PC-9 (cell line): ENCODE measurements at regions not wholly inside any gene's neighbourhood (a gene's known extent, or its start where the extent isn't known, plus 50 kb on each side); places are given as distances from the start of the nearest gene placed in this dataset.

ENCODE experiments used
- BruUV-seq: library from RNA; stranded (reverse); fragments of 400-500 nt; replicated peaks from 2 replicates; lab custom pipeline; 2021; lab: Mats Ljungman, UMichigan
- CTCF ChIA-PET: fragments of 300-600 bp; sonication (Branson Sonifier 250); formaldehyde crosslinking; loops from one replicate; lab custom pipeline; 2022; ENCODE audit warnings: antibody characterized with exemption; lab: Charles Lee
- POLR2A ChIA-PET: fragments of 300-600 bp; sonication (Branson Sonifier 250); formaldehyde crosslinking; loops from one replicate; lab custom pipeline; 2022; ENCODE audit warnings: antibody characterized with exemption; ENCODE audit not compliant: unreplicated experiment; lab: Charles Lee
- DNase-seq, 2 experiments: peaks; one replicate each; pipeline versions ENCODE4 v3.0.0 to v3.0.0-alpha.2; 2015 to 2022; ENCODE audit warnings: mixed read lengths in 1 of 2
- H2AFZ ChIP-seq: fragments of 200-600 bp; sonication (generic); 2 replicates; pipeline ENCODE4 v1.8.1; 2017; ENCODE audit warnings: antibody characterized with exemption
- H3F3A ChIP-seq: fragments of 200-600 bp; sonication (generic); 2 replicates; pipeline ENCODE4 v1.8.1; 2017; ENCODE audit warnings: antibody characterized with exemption, mild to moderate bottlenecking, low read depth; ENCODE audit not compliant: insufficient read depth
- H3K27ac ChIP-seq: fragments of 200-600 bp; sonication (generic); 2 replicates; pipeline ENCODE4 v1.6.1; 2016; ENCODE audit warnings: mixed run types
- H3K27me3 ChIP-seq: fragments of 200-600 bp; sonication (generic); 2 replicates; pipeline ENCODE4 v1.6.1; 2016; ENCODE audit warnings: low read depth, mixed run types; ENCODE audit not compliant: insufficient read depth
- H3K36me3 ChIP-seq: fragments of 200-600 bp; sonication (generic); 2 replicates; pipeline ENCODE4 v1.6.1; 2016; ENCODE audit warnings: low read depth, mixed run types
- H3K4me1 ChIP-seq: fragments of 200-600 bp; sonication (generic); replicated peaks from 2 replicates; pipeline ENCODE4 v1.6.1; 2016; ENCODE audit warnings: mixed run types; ENCODE audit not compliant: insufficient read depth
- H3K4me2 ChIP-seq: fragments of 200-600 bp; sonication (generic); 2 replicates; pipeline ENCODE4 v1.6.1; 2017; ENCODE audit warnings: mixed run types
- H3K4me3 ChIP-seq: fragments of 200-600 bp; sonication (generic); 2 replicates; pipeline ENCODE4 v1.6.1; 2016; ENCODE audit warnings: mixed run types
- H3K79me2 ChIP-seq: fragments of 200-600 bp; sonication (generic); 2 replicates; pipeline ENCODE4 v1.6.1; 2017; ENCODE audit warnings: low read depth, mixed run types
- H3K9me2 ChIP-seq: fragments of 200-600 bp; sonication (generic); 2 replicates; pipeline ENCODE4 v1.8.1; 2017; ENCODE audit warnings: mild to moderate bottlenecking; ENCODE audit not compliant: insufficient read depth
- H3K9me3 ChIP-seq: fragments of 200-600 bp; sonication (generic); 2 replicates; pipeline ENCODE4 v1.8.1; 2016; ENCODE audit warnings: low read depth; ENCODE audit not compliant: insufficient read depth
- H4K20me1 ChIP-seq: fragments of 200-600 bp; sonication (generic); 2 replicates; pipeline ENCODE4 v1.8.1; 2017; ENCODE audit not compliant: insufficient read depth
- CTCF ChIP-seq: fragments of 200-600 bp; sonication (generic); conservative IDR thresholded peaks from 2 replicates; pipeline ENCODE4 v1.6.1; 2017; ENCODE audit warnings: mixed run types, antibody characterized with exemption, mild to moderate bottlenecking, moderate library complexity
- EZH2 ChIP-seq: fragments of 200-600 bp; sonication (generic); IDR thresholded peaks from 2 replicates; pipeline ENCODE4 v1.8.0; 2017; ENCODE audit warnings: antibody characterized with exemption, low read depth
- intact Hi-C: fragments of 100-400 bp; cut with micrococcal nuclease; formaldehyde crosslinking; loops from one replicate; pipeline ENCODE4 v1.10.0; 2022; ENCODE audit not compliant: unreplicated experiment

- H3K4me2 ChIP-seq = no peak overlapping the region
- H3K4me3 ChIP-seq = no peak overlapping the region
- no peaks in the 10 kb centered on the region for H3K27me3 ChIP-seq
- no peaks in the 10 kb centered on the region for H3K79me2 ChIP-seq
- H3K9me2 ChIP-seq = no peaks in the 10 kb centered on the region; the same call in none of the 2 replicates
- H3K9me3 ChIP-seq = no peaks in the 10 kb centered on the region
- ChIA-PET POLR2A (no interaction called here), CTCF (no interaction called here)
- intact Hi-C loops = no loop called here
- no peaks in the 10 kb centered on the region for H3F3A ChIP-seq
- BruUV-seq = no TSS peak
- H3K27ac ChIP-seq = no peak overlapping the region
- H2AFZ ChIP-seq = no peak overlapping the region
- H3K36me3 ChIP-seq = no peaks in the 10 kb centered on the region
- H4K20me1 ChIP-seq = no peaks in the 10 kb centered on the region
- no peaks in the 10 kb centered on the region for H3K4me1 ChIP-seq
- no peak for TF ChIP-seq CTCF
- no peak for TF ChIP-seq EZH2
- no peak for DNase-seq
These were observed 175.2 kb upstream of the ZPLD1 start for GRCh38 chr3:102259663-102260062.

GRCh38 chr3:102265720-102266119 is 169.1 kb upstream of the ZPLD1 start:
- TF ChIP-seq CTCF = no peak
- no peak for TF ChIP-seq EZH2
- no peaks in the 10 kb centered on the region for H4K20me1 ChIP-seq
- H3K79me2 ChIP-seq = no peaks in the 10 kb centered on the region
- no peaks in the 10 kb centered on the region for H3K27me3 ChIP-seq
- no peak overlapping the region for H3K27ac ChIP-seq
- no peaks in the 10 kb centered on the region for H3K4me1 ChIP-seq
- CTCF ChIA-PET = no interaction called here
- no peak overlapping the region for H3K4me2 ChIP-seq
- intact Hi-C loops = no loop called here
- no peaks in the 10 kb centered on the region for H3K9me3 ChIP-seq
- POLR2A ChIA-PET = no interaction called here
- no peak for DNase-seq
- 0 out of 2 replicates have a peak overlapping the region, but pooled peaks have one; percentile 0 for H2AFZ ChIP-seq
- no peaks in the 10 kb centered on the region for H3F3A ChIP-seq
- no peaks in the 10 kb centered on the region for H3K36me3 ChIP-seq
- H3K9me2 ChIP-seq = no peaks in the 10 kb centered on the region; the same call in 1 of the 2 replicates
- no peak overlapping the region for H3K4me3 ChIP-seq
- BruUV-seq = no TSS peak

GRCh38 chr3:102269406-102269805 is 165.4 kb upstream of the ZPLD1 start:
- Histone ChIP-seq H3K27ac (no peak overlapping the region), H3K9me3 (no peaks in the 10 kb centered on the region), H3K4me2 (no peak overlapping the region), H4K20me1 (no peaks in the 10 kb centered on the region), H3K27me3 (no peaks in the 10 kb centered on the region), H3K4me3 (no peak overlapping the region), H2AFZ (no peak overlapping the region), H3K79me2 (no peaks in the 10 kb centered on the region), H3K4me1 (no peaks in the 10 kb centered on the region), H3K9me2 (no peaks in the 10 kb centered on the region), H3F3A (no peaks in the 10 kb centered on the region), H3K36me3 (no peaks in the 10 kb centered on the region)
- intact Hi-C loops = no loop called here
- no peak for DNase-seq
- ChIA-PET POLR2A (no interaction called here), CTCF (no interaction called here)
- no TSS peak for BruUV-seq
- TF ChIP-seq EZH2 = no peak
- no peak for TF ChIP-seq CTCF
